Sigmoid colon (tissue), 6 donors: ENCODE measurements at regions not wholly inside any gene's neighbourhood (a gene's known extent, or its start where the extent isn't known, plus 50 kb on each side); places are given as distances from the start of the nearest gene placed in this dataset.

Source experiments
- DNase-seq: peaks from one replicate; pipeline ENCODE4 v3.0.0-alpha.2; 2019
- H3K27ac ChIP-seq, 4 donors: fragments of 200-600 bp; sonication (generic); one replicate each; pipeline ENCODE4 v1.5.1; 2016 to 2019; ENCODE audit warnings: mild to moderate bottlenecking in 1 of 4
- H3K27me3 ChIP-seq, 3 donors: fragments of 200-600 bp; sonication (generic); one replicate each; pipeline ENCODE4 v1.5.1; 2019; ENCODE audit warnings: mild to moderate bottlenecking in 1 of 3
- H3K36me3 ChIP-seq, 4 donors: fragments of 200-600 bp; sonication (generic); one replicate each; pipeline ENCODE4 v1.5.1; 2016 to 2019
- H3K4me1 ChIP-seq, 4 donors: fragments of 200-600 bp; sonication (generic); one replicate each; pipeline ENCODE4 v1.5.1; 2017 to 2019
- H3K4me3 ChIP-seq, 4 donors: fragments of 200-600 bp; sonication (generic); one replicate each; pipeline ENCODE4 v1.5.1; 2017 to 2019; ENCODE audit warnings: mild to moderate bottlenecking in 2 of 4, moderate library complexity in 1 of 4
- H3K9me3 ChIP-seq, 4 donors: fragments of 200-600 bp in 3 of 4; sonication (generic) in 3 of 4; one replicate each; pipeline versions ENCODE4 v1.5.1 to v1.6.1; 2013 to 2019
- EP300 ChIP-seq, 4 donors: sonication (generic); formaldehyde crosslinking; IDR thresholded peaks; one replicate each; pipeline ENCODE4 v1.6.1; 2017; ENCODE audit warnings: antibody characterized with exemption in 4 of 4
- POLR2A ChIP-seq, 2 donors: fragments of 450-650 bp; IDR thresholded peaks; one replicate each; pipeline ENCODE4 v1.6.1; 2016; ENCODE audit warnings: antibody characterized with exemption in 2 of 2, mild to moderate bottlenecking in 2 of 2, moderate library complexity in 2 of 2
- POLR2AphosphoS5 ChIP-seq, 4 donors: sonication (generic); formaldehyde crosslinking; IDR thresholded peaks; one replicate each; pipeline ENCODE4 v1.6.1; 2017; ENCODE audit warnings: antibody characterized with exemption in 4 of 4
- WGBS, 2 donors: extraction: QIAGEN DNeasy Blood & Tissue Kit; methylation state at CpG; one replicate each; pipeline ENCODE4 v1.1.7; 2013; 5-methylcytosine and 5-hydroxymethylcytosine counted together
- intact Hi-C: fragments of 100-400 bp; cut with DNase I; formaldehyde crosslinking; loops from one replicate; pipeline ENCODE4 v1.15.1; 2023
- TF ChIP-seq, protein P1 (sequence below), 4 experiments: fragments of 450-650 bp in 3 of 4; fragments of 200-600 bp in 1 of 4; IDR thresholded peaks; one replicate each; pipeline ENCODE4 v1.5.1; 2016 to 2019; ENCODE audit warnings: antibody characterized with exemption in 4 of 4, mild to moderate bottlenecking in 3 of 4, moderate library complexity in 2 of 4
- donor health status: healthy with polysubstance abuse.
- donor health status: healthy.

DNA sequence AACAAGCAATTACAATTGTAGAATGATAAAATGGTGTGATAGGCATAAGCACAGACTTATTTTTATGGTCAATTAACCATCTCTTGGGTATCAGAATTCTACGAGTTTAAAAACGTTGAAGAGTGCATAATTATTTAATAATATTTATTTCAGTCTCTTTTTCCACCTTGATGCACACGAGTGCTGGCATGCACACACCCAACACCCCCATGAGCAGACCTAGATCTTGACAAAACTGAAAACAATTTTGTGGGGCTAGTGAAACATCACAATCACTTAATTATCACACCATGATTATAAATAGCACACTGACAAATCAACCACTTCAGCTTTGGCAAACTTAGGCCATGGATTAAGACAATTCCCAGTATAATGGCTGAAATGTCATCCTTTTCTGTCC, 61.0 kb upstream of the RFC3 start:
- Histone ChIP-seq H3K27ac (no peak overlapping the region), H3K4me3 (no peak overlapping the region), H3K9me3 (no peaks in the 10 kb centered on the region), H3K27me3 (no peaks in the 10 kb centered on the region), H3K36me3 (no peaks in the 10 kb centered on the region), H3K4me1 (peaks cover 0 to 5% (median 0%) of the 10 kb centered on the region in 4 donors)
- DNase-seq = no peak
- 77 to 85% methylated on average over 3 of the region's 3 CpGs for WGBS, 2 donors
- TF ChIP-seq POLR2AphosphoS5 (IDR thresholded peaks at IDR 0.05) (no peak), POLR2A (IDR thresholded peaks at IDR 0.05) (no peak), EP300 (IDR thresholded peaks at IDR 0.05) (no peak)
- TF ChIP-seq, protein P1, sequence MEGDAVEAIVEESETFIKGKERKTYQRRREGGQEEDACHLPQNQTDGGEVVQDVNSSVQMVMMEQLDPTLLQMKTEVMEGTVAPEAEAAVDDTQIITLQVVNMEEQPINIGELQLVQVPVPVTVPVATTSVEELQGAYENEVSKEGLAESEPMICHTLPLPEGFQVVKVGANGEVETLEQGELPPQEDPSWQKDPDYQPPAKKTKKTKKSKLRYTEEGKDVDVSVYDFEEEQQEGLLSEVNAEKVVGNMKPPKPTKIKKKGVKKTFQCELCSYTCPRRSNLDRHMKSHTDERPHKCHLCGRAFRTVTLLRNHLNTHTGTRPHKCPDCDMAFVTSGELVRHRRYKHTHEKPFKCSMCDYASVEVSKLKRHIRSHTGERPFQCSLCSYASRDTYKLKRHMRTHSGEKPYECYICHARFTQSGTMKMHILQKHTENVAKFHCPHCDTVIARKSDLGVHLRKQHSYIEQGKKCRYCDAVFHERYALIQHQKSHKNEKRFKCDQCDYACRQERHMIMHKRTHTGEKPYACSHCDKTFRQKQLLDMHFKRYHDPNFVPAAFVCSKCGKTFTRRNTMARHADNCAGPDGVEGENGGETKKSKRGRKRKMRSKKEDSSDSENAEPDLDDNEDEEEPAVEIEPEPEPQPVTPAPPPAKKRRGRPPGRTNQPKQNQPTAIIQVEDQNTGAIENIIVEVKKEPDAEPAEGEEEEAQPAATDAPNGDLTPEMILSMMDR (IDR thresholded peaks at IDR 0.05) = no peak
- intact Hi-C loops = no loop called here

DNA sequence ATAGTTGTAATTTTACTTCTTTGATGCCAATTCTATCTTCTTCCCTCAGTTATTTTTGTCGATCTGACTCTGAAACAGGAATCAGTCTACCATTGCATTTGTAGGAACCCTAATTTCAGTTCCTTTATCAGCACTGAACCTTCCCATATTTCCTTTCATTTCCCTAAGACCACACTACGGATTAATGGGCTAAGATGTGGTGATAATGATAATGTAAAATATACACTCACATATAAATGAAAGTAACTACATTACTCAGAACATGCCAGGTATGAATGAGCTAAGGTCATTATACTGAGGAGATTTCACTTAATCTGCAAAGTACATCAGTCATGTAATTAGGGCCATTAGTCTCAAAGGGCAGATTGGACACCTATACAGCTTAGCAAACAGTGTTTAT, 60.2 kb upstream of the RFC3 start:
- no peaks in the 10 kb centered on the region for H3K27me3 ChIP-seq
- TF ChIP-seq POLR2A (IDR thresholded peaks at IDR 0.05) (no peak), EP300 (IDR thresholded peaks at IDR 0.05) (no peak), POLR2AphosphoS5 (IDR thresholded peaks at IDR 0.05) (no peak)
- TF ChIP-seq, protein P1 (IDR thresholded peaks at IDR 0.05) = no peak
- no peak overlapping the region for H3K27ac ChIP-seq
- intact Hi-C loops = no loop called here
- H3K4me3 ChIP-seq = no peak overlapping the region
- peaks cover 0 to 5% (median 0%) of the 10 kb centered on the region in 4 donors for H3K4me1 ChIP-seq
- WGBS, 2 donors = 52 to 69% methylated on average over 2 of the region's 2 CpGs
- no peaks in the 10 kb centered on the region for H3K36me3 ChIP-seq
- H3K9me3 ChIP-seq = no peaks in the 10 kb centered on the region
- no peak for DNase-seq

DNA sequence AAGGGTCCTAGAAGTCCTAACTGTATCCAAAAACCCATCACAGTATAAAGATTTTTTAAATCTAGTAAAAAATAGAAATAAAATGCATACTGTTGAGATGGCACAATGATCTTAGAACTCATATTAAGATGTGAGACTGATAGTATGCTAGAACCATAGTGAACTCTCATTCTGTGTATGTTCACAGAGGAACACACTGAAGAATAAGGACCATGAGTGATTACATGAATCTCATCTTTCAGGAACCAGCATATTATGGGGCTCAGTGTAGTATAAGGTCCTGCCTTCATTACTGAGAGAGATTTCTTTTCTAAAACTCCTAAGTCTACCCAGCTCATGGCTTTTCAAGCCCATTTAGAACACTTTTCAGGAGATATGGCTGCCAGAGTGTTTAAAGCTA, 59.8 kb upstream of the RFC3 start:
- Histone ChIP-seq H3K4me3 (no peak overlapping the region), H3K27ac (no peak overlapping the region), H3K36me3 (no peaks in the 10 kb centered on the region), H3K4me1 (peaks cover 0 to 5% (median 0%) of the 10 kb centered on the region in 4 donors), H3K27me3 (no peaks in the 10 kb centered on the region), H3K9me3 (no peaks in the 10 kb centered on the region)
- intact Hi-C loops = no loop called here
- no peak for DNase-seq
- TF ChIP-seq POLR2A (IDR thresholded peaks at IDR 0.05) = no peak
- TF ChIP-seq EP300 (IDR thresholded peaks at IDR 0.05) = no peak
- TF ChIP-seq, protein P1 (IDR thresholded peaks at IDR 0.05) = no peak
- TF ChIP-seq POLR2AphosphoS5 (IDR thresholded peaks at IDR 0.05) = no peak

DNA sequence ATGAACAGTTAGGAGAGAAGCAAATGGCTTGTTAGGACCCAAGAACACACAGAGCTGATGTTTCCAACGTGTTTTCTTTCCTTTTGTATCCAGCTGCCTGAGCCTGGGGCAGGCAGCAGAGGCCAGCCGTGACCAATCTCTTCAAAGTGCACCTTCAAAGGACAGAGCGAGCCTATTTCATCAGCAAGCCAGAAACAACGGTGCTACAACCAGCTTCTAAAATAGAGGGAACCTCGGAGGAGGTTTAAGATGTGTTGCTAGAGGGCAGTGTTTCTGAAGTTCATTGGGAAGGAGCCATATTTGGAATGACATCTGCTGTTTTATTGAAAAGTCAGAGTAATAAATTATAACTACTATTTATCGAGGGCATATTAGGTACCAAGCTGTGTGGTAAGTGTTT, 56.2 kb upstream of the RFC3 start:
- Histone ChIP-seq H3K27me3 (no peaks in the 10 kb centered on the region), H3K9me3 (no peaks in the 10 kb centered on the region), H3K4me1 (peaks cover 0 to 5% (median 0%) of the 10 kb centered on the region in 4 donors), H3K27ac (no peak overlapping the region), H3K4me3 (no peak overlapping the region), H3K36me3 (no peaks in the 10 kb centered on the region)
- intact Hi-C loops = no loop called here
- no peak for DNase-seq
- WGBS, 2 donors = 56 to 69% methylated on average over 6 of the region's 6 CpGs
- TF ChIP-seq POLR2A (IDR thresholded peaks at IDR 0.05) (no peak), EP300 (IDR thresholded peaks at IDR 0.05) (no peak)
- TF ChIP-seq, protein P1 (IDR thresholded peaks at IDR 0.05) = no peak

DNA sequence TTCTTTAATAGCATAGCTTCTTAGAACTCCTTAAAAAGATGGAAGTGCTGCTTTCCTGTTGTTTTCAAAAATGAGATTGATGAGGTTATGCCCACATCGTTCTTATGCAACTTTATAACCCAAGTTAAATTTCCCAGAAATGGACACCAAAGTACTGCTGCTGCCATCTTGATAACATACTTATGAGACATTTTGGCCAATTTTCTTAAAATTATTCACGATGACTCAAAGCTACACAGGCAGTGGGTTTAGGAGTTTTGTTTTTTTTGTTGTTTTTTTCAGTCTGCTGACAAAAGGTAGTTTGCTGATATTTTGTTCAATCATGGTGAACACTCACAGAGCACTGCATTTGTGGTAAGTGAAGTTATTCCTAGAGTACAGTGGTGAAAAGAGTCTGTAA, 54.9 kb upstream of the RFC3 start:
- intact Hi-C loops = no loop called here
- H3K4me1 ChIP-seq = peaks cover 0 to 5% (median 0%) of the 10 kb centered on the region in 4 donors
- H3K9me3 ChIP-seq = no peaks in the 10 kb centered on the region
- 68 to 80% methylated on average over 2 of the region's 2 CpGs for WGBS, 2 donors
- no peaks in the 10 kb centered on the region for H3K36me3 ChIP-seq
- H3K27me3 ChIP-seq = no peaks in the 10 kb centered on the region
- TF ChIP-seq POLR2A (IDR thresholded peaks at IDR 0.05) (no peak), EP300 (IDR thresholded peaks at IDR 0.05) (no peak), POLR2AphosphoS5 (IDR thresholded peaks at IDR 0.05) (no peak)
- TF ChIP-seq, protein P1 (IDR thresholded peaks at IDR 0.05) = no peak
- no peak for DNase-seq
- H3K4me3 ChIP-seq = no peak overlapping the region
- no peak overlapping the region for H3K27ac ChIP-seq
